ENCODE measurements at regions not wholly inside any gene's neighbourhood (a gene's known extent, or its start where the extent isn't known, plus 50 kb on each side); places are given as distances from the start of the nearest gene placed in this dataset.

DNA sequence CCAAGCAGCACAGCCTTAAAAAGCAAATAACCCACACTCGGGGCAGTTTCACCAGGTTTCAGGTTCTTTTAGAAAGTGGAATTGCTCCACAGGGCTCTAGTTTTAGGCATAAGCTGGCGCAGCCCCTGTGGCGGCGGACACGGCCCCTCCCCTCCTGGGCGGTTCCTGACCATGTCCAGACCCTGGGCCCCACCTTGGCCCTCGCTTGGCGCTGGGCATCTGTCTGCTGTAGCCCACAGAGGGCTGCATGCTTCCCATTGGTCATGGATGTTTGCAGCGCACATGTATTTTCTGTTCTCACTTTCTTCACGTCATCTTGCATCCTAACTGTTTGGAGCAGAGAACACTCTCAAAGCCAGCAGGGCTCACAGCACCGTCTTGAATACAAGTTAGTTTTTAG lies 244.3 kb downstream of the BRD1 start:
- DNase-seq = no peak

DNA sequence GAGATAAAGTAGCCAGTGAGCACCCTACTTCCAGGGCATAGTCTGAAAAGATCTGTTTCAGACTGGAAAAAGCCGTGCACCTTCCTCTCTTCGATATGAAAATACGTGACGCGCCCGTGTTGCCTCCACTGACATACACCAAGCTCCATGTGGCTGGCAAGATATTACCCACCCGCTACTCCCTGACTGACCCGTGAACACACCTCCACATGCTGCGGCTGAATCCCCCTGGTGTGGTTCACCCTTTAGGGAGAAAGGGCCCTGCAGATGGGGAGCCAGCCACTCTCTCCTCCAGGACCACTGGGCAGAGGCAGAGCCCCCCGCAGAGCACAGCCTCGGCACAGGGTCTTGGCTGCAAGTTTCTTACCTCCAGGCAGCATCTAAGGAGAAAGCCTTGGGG lies 245.0 kb downstream of the BRD1 start:
- DNase-seq = no peak

DNA sequence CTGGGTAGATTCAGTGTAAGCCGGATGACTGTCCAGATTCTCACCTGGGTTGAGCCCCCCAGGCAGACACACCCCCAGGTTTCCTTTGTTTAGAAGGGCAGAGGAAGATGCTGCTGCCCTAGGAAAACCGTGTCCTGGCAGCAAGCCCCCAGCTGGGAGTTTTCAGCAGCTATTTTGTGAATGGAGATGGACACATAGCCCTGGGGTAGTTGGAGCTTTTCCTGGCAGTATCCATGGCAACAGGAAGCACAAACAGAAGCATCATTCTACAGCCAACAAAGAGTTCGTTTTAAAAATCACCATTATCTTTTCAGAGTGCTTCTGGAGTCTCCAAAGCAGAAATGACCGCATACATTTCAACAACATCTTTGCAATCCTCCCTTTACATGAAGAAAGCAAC lies 245.5 kb downstream of the BRD1 start:
- no peak for DNase-seq

DNA sequence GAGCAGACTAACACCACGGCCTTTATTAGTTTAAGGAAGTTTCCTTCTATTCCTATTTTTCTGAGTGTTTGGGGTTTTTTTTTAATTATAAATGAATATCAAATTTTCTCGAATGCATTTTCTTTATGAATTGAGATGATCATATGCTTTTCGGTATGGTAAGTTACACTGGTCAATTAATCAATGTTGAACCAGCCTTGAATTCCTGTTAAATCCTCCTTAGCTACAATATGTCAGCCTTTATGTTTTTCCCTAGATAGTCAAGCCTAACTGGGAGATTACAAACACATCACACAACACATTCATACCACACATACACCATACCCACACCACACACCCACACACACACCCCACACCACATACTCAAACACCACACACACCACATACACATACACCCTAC lies 247.6 kb downstream of the BRD1 start:
- DNase-seq = no peak

DNA sequence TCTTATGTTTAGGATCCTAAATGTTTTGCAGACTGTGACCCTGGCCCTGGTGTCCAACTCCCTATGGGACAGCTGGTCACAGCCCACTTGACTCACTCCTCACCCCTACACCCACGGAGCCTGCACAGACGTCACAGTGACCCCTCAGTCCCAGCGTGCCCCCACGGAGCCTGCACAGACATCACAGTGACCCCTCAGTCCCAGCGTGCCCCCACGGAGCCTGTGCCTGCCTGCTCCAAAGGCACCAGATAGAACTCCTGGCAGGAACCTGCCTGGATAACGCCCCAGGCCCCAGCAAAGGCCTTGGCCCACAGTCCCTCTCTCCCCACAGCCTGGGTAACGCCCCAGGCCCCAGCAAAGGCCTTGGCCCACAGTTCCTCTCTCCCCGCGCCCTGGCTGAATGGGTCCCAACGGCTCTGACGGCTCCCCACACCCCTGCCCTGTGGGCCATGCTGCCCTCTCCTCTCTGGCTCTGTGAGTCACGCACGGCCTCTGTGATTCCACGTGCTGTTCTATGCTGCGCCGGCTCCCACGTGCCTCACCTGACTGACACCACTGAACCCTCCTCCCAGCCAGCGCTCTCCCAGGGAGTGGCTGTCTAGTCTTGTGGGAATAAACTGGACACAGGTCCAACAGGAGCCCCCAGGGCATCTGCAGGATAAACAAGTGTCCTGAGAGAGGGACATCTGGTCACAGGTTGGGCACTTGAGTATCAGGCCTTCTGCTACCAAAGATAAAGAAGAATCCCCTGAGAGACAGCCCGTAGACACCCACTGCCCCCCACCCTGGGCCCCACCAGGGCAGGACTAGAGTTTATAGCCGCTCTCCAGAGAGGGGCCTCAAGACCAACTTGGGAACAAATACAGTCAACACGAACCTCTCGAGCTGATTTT lies 250.3 kb downstream of the BRD1 start:
- DNase-seq = no peak

DNA sequence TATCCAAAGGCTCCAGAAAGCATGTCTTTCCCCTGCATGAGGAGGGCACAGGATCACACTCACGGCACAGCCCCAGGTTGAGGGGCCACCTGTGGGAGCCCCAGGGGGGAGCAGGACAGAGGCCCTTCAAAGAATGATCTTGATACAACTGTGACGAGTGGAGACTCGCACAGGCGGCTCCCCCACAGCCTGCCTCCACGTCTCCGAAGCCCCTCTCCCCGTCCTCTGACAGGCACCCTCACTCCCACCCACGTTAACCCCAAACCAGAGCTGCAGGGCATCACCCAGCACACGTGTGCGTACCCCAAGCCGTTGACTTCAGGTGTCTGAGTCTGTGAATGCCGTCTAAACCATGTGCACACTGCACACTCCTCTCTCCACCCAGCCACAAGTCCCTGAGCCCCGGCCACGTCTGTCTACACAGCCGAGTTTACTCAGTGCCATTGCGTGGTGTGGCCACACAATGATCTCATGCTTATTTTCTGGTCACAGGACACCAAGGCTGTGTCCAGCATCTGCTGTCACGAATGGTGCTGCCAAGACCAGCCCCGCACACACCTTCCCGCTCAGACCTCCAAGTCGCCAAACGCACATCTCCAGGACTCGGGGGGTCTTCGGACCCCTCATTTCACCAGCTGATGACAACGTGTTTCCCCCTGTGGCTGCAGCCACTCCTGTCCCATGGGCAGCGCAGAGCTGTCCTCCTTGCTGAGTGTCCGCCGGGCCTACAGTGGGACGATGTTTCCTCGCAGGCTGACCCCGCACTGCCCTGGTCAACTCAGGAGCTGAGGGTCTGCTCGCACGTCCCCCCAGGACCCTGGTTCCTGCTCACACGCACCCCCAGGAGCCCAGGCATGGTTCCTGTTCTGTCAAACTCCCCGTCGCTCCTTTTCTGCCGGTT lies 251.2 kb downstream of the BRD1 start:
- DNase-seq = no peak

DNA sequence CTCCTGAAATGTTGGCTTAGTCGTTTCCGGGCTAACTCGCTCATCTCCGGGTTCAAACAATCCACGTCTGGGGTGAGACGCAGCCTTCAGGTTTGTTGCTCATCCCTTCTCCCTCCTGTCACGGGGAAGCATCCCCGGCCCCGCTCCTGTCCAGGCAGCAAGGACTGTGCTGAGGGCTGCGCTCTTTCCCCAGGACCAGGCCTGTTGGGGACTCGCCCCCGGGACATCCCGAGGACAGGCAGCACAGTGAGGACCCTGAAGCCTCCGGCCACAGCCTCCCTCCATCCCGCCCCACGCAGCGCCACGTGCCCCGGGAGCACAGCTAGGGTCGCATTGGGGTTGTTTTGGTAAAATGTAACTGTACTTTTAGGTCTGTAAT lies 252.0 kb downstream of the BRD1 start:
- no peak for DNase-seq

DNA sequence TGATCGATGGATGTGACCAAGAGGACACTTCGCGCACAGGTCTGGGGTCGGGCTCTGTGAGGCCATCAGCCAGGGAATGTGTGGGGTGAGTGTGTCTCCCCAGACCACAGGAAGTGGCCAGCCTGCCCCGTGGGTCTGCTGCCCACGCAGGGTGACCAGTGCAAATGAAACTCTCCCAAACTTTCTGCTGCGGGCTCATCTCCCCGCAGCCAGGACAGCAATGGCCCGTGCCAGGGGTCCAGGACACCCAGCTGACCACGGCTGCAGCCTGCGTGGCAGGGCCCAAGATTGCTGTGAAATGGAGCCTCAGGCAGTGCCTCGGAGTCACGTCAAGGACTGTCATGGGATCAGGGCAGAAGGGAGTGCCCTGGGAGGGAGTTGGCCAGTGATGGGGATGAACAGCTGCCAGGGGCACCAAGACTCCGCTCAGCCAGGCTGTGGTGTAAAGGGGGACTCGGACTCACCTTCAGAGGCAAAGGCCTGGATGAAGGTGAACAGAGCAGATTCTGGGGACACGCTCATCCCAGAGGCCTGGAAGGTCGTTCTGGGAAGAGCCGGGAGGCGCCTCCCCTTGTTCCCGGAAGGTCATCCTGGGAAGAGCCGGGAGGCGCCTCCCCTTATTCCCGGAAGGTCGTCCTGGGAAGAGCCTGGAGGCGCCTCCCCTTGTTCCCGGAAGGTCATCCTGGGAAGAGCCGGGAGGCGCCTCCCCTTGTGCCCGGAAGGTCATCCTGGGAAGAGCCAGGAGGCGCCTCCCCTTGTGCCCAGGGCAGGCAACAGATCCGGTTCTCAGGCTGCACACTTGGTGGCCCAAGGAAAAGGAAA lies 252.6 kb downstream of the BRD1 start:
- no peak for DNase-seq

DNA sequence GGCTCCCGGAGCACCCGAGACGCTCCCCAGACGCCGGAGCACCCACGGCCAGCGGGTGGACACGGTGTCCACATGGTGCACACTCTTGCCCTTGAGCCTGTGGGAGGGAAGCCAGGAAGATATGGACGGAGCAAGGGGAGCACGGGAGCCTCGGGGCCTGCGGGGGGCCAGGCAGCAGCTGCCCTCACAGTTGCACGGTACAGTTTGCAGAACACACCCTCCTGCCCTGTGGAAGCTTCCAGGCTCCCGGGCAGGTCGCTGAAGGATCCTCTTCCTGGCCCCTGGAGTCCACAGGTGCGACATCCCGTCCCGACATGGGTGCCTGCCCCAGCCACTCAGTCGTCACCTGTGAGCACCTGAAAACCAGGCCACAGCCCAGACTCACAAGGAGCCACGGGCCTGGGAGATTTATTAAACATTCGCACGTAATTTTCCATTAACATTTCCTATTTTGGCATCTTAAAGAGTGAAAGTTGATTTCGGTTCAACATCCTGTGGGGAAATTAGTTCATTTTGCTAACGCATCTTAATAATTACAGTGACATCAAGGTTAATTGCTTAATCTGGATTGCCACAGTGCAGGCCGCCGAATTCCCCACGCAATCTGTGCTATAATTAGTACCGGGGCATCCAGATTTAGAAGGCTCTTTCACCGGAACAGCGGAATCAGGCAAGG lies 253.3 kb downstream of the BRD1 start:
- no peak for DNase-seq

DNA sequence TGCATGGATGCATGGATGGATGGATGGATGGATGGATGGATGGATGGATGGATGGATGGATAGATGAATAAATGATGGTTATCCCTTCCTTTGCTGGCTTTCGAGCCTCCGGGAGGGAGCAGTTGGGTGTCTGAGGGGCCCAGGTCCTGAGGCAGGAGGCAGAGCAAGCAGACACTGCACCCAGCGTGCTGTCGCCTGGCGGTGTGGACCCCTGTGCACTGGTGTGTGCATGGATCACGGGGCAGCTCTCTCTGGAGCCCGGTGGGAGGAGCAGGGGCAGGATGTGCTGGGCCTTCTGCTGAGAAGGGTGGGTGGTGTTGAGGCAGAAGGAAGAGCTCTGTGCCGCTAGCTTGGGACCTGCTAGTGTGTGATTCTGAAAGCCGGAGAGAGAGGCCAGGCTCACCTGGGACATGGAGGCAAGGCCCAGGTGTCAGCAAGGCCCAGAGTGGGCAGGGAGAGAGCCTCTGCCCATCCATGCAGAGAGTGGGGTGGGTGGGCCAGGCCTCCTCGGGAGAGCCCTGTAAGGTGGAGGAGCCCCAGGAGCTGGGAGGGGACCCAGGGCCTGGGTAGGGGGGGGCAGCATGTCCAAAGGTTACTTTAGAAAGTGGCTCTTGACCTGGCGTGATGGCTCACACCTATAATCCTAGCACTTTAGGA lies 254.4 kb downstream of the BRD1 start:
- no peak for DNase-seq

DNA sequence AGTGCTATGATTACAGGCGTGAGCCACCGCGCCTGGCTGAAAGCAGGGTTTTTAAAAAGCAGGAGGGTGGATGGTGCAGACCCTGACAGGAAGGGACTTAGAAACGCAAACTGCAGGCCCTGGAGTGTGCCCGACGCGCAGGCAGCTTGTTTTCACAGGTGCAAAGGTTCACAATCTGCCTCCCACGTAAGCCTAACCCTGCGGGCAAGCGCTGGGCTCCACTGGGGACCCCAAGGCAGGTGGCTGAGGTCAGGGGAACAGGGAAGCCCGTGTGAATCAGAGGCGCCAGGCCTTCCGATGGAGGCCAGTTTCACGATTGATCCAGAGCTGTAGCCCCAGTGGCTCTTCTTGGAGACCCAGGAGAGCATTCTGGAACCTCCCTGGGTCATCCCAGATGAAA lies 256.3 kb downstream of the BRD1 start:
- DNase-seq = no peak

DNA sequence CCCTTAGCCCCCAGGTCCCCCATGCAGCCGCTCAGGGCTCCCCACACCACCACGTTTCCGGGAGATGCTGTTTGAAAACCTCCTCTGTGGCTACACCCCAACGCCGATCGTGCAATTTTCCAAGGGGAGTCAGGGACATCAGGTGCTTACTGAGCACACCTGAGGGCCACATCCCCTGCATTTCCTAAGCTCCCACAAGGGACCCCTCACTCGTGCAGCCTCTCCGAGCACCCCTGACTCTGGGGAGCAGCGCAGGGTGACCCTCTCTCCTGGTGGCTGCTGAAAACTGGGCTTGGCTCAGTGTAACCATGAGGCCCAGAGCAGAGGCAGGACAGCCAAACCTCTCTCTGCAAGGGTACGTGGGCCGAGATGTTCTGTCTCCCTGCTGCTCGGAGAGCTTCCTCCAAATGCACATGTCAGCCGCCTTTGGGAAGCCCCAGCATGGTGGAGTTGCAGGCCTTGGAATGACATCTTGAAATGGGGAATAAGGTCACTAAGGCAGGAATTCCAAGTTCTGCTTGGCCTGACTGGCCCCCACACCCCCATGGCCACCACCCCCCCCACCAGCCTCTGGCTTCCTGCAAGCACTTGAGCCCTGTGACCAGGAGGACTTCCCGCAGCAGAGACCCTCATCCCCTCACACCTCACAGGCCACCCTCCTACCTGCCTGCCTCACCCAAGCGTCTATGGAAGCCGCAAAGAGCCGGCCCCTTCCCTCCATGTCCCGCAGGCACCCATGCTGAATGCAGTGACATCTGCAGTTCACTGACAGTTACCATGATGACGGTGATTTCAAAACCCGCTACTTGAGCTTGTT lies 257.4 kb downstream of the BRD1 start:
- no peak for DNase-seq

DNA sequence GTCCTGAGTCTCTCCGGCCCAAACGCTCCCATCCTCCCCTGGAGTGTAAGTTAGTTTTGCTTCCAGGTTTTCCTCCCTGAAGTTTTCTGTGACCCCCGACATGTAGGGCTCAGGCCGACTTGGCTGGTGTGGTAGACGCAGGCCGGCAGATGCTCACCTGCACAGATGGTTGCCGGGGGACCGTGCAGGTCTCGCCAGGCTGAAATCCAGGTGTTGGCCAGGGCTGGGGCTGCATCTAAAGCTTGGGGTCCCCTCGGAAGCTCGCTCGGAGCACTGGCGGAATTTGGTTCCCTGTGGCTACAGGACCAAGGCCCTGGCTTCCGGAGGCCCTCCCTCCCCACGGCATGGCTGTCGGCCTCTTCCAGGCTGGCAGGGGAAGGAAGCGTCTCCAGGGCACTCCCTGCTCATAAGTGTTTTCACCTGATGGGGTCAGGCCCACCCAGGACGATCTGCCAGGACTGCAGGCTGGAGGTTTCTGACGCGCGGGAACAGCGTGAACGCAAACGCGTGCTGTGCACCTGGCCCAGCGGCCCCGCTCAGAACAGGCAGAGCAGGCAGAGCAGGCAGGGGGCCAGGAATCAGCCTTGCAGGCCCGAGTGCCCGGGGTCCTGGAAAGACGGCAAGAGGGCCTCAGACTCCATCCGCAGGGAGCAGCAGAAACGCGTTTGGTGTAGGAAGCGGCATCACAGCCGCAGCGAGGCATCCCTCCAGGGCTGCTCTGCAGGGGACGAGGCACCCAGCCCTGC lies 258.2 kb downstream of the BRD1 start:
- no peak for DNase-seq

DNA sequence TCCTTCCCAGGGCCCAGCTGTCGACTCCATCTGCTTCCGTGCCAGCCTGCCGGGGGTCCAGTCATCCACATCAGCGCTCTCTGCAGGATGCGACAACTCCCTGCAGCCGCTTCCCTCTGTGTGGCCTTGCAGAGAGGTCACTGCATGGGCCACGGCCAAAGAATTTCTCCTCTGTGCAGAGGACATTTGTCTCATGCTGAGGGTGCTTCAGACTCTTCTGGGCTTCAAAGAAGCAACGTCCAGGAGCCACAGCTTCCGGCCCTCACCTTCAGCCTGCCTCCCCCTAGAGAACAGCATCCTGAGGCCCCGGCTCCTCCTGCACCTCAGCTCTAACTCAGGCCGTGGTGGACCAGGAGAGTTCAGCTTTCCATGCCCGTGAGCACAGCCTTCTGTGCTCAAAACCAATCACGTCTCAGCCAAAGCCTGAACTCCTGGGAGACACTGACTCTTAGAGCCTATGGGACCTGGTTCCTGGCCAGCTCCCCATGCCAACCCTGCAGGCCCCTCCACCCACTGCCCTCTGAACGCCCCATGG lies 258.9 kb downstream of the BRD1 start:
- no peak for DNase-seq

DNA sequence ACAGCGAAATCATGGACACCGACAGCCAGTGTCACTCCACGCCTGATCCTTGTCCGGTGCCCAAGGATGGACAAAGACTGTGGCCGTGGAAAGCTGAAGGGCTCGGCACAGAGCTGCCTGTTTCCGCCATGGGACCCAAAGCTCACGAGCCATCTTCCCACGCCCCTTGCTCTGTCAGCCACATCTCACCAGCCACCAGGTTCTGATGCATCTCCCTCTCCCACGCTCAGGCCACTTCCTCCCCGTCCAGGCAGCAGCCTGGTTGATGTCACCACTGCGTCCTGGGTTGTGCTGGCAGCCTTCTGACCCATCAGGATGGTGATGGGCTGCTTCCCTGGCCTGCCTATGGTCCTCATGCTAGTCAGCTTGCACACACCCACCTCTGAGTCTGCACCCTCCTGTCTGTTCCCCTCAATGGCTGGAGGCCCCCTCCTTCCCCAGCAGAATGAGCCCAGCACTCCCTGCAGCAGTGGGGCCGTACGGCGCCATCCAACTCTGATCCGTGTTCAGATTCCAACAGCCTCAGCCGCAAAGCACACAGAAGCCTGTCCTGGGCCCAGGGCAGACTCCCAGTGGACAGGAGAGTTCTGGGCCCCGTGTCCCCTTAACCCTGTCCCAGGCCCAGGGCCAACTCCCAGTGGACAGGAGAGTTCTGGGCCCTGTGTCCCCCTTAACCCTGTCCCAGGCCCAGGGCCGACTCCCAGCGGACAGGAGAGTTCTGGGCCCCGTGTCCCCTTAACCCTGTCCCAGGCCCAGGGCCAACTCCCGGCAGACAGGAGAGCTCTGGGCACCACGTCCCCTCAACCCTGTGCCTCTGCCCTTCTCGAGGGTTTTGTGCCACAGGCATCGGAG lies 259.5 kb downstream of the BRD1 start:
- no peak for DNase-seq

DNA sequence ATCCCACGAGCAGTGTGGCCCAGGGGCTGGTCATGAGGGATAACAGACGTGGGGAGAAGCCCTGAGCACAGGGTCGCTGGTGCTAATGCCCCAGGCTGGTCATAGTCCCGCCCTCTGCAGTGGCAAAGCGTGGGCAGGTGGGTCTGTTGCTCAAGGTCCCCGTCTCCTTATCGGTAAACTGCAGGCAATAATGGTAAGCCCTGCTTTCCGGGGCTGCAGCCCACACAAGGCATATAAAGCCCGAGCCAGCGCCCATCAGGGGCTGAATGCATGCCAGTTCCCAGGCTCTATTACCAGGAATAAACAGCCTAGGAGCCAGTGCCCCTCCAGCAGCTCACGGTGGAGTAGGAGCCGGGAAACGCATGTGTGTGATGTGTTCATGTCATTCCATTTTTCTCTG lies 261.0 kb downstream of the BRD1 start:
- DNase-seq = no peak

DNA sequence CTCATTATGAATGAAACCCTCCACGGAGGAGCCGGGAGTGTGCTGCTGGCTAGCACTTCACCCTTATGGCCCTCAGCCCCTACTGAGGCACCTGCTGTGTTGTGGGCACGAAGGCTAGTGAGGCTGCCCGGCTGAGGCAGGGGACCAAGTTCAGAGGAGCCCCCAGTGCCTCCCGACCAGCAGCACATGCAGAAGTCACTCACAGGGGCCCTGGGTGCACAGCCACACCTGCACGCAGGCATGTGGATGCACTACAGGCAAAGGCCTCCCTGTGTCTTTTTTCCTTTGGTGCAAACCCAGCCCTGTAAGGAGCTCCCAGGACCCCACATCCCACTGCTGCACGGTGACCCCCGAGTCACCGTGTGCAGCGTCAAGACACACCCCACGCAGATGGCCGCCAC lies 261.5 kb downstream of the BRD1 start:
- no peak for DNase-seq

DNA sequence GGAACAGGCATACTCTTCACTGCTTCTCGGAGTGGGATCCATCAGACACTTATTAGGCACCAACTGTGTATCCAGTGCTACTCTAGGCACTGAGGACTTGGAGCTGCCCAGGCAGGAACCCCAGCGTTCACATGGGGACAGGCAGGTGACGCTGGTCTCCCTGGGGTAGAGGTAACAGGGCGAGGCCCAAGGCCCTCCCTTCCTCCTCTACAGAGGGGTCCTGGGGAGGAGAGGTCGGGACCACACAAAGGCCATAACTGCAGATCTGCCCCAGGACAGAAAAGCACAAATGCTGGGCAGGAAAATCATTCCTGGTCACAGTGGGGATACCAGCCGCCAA lies 262.2 kb downstream of the BRD1 start:
- DNase-seq = no peak
